Sigmoid colon (tissue), 6 donors: ENCODE measurements at regions not wholly inside any gene's neighbourhood (a gene's known extent, or its start where the extent isn't known, plus 50 kb on each side); places are given as distances from the start of the nearest gene placed in this dataset.

Experiments used
- DNase-seq: peaks from one replicate; pipeline ENCODE4 v3.0.0-alpha.2; 2019
- H3K27ac ChIP-seq, 4 donors: fragments of 200-600 bp; sonication (generic); one replicate each; pipeline ENCODE4 v1.5.1; 2016 to 2019; ENCODE audit warnings: mild to moderate bottlenecking in 1 of 4
- H3K27me3 ChIP-seq, 3 donors: fragments of 200-600 bp; sonication (generic); one replicate each; pipeline ENCODE4 v1.5.1; 2019; ENCODE audit warnings: mild to moderate bottlenecking in 1 of 3
- H3K36me3 ChIP-seq, 4 donors: fragments of 200-600 bp; sonication (generic); one replicate each; pipeline ENCODE4 v1.5.1; 2016 to 2019
- H3K4me1 ChIP-seq, 4 donors: fragments of 200-600 bp; sonication (generic); one replicate each; pipeline ENCODE4 v1.5.1; 2017 to 2019
- H3K4me3 ChIP-seq, 4 donors: fragments of 200-600 bp; sonication (generic); one replicate each; pipeline ENCODE4 v1.5.1; 2017 to 2019; ENCODE audit warnings: mild to moderate bottlenecking in 2 of 4, moderate library complexity in 1 of 4
- H3K9me3 ChIP-seq, 4 donors: fragments of 200-600 bp in 3 of 4; sonication (generic) in 3 of 4; one replicate each; pipeline versions ENCODE4 v1.5.1 to v1.6.1; 2013 to 2019
- CTCF ChIP-seq, 4 experiments: fragments of 450-650 bp in 3 of 4; fragments of 200-600 bp in 1 of 4; IDR thresholded peaks; one replicate each; pipeline ENCODE4 v1.5.1; 2016 to 2019; ENCODE audit warnings: antibody characterized with exemption in 4 of 4, mild to moderate bottlenecking in 3 of 4, moderate library complexity in 2 of 4
- EP300 ChIP-seq, 4 donors: sonication (generic); formaldehyde crosslinking; IDR thresholded peaks; one replicate each; pipeline ENCODE4 v1.6.1; 2017; ENCODE audit warnings: antibody characterized with exemption in 4 of 4
- POLR2A ChIP-seq, 2 donors: fragments of 450-650 bp; IDR thresholded peaks; one replicate each; pipeline ENCODE4 v1.6.1; 2016; ENCODE audit warnings: antibody characterized with exemption in 2 of 2, mild to moderate bottlenecking in 2 of 2, moderate library complexity in 2 of 2
- POLR2AphosphoS5 ChIP-seq, 4 donors: sonication (generic); formaldehyde crosslinking; IDR thresholded peaks; one replicate each; pipeline ENCODE4 v1.6.1; 2017; ENCODE audit warnings: antibody characterized with exemption in 4 of 4
- WGBS, 2 donors: extraction: QIAGEN DNeasy Blood & Tissue Kit; methylation state at CpG; one replicate each; pipeline ENCODE4 v1.1.7; 2013; 5-methylcytosine and 5-hydroxymethylcytosine counted together
- intact Hi-C: fragments of 100-400 bp; cut with DNase I; formaldehyde crosslinking; loops from one replicate; pipeline ENCODE4 v1.15.1; 2023
- donor health status: healthy with polysubstance abuse.
- donor health status: healthy.

GRCh38 chr3:118067439-118067838 lies 967.2 kb downstream of the IGSF11 start:
- H3K4me3 ChIP-seq: no peak overlapping the region
- no peaks in the 10 kb centered on the region for H3K36me3 ChIP-seq
- DNase-seq: no peak
- no peaks in the 10 kb centered on the region for H3K27me3 ChIP-seq
- H3K27ac ChIP-seq: no peak overlapping the region
- intact Hi-C loops: no loop called here
- no peaks in the 10 kb centered on the region for H3K4me1 ChIP-seq
- TF ChIP-seq POLR2AphosphoS5 (IDR thresholded peaks at IDR 0.05): no peak
- TF ChIP-seq POLR2A (IDR thresholded peaks at IDR 0.05): no peak
- TF ChIP-seq EP300 (IDR thresholded peaks at IDR 0.05): no peak
- TF ChIP-seq CTCF (IDR thresholded peaks at IDR 0.05): no peak
- no peaks in the 10 kb centered on the region for H3K9me3 ChIP-seq
- WGBS, 2 donors: 90 to 92% methylated on average over 4 of the region's 4 CpGs

GRCh38 chr3:118075873-118076272 lies 958.8 kb downstream of the IGSF11 start:
- Histone ChIP-seq H3K36me3 (no peaks in the 10 kb centered on the region), H3K9me3 (peaks cover 0 to 5% (median 0%) of the 10 kb centered on the region in 4 donors), H3K4me3 (no peak overlapping the region), H3K27ac (no peak overlapping the region), H3K27me3 (no peaks in the 10 kb centered on the region), H3K4me1 (no peaks in the 10 kb centered on the region)
- WGBS, 2 donors: 61 to 66% methylated on average over 6 of the region's 6 CpGs
- intact Hi-C loops: no loop called here
- TF ChIP-seq POLR2AphosphoS5 (IDR thresholded peaks at IDR 0.05) (no peak), POLR2A (IDR thresholded peaks at IDR 0.05) (no peak), EP300 (IDR thresholded peaks at IDR 0.05) (no peak), CTCF (IDR thresholded peaks at IDR 0.05) (no peak)
- no peak for DNase-seq

GRCh38 chr3:118077332-118077731 lies 957.3 kb downstream of the IGSF11 start:
- no peak for DNase-seq
- H3K4me3 ChIP-seq: no peak overlapping the region
- 85 to 86% methylated on average over 1 of the region's 1 CpG for WGBS, 2 donors
- intact Hi-C loops: no loop called here
- H3K27ac ChIP-seq: no peak overlapping the region
- H3K36me3 ChIP-seq: no peaks in the 10 kb centered on the region
- no peaks in the 10 kb centered on the region for H3K27me3 ChIP-seq
- H3K4me1 ChIP-seq: no peaks in the 10 kb centered on the region
- peaks cover 0 to 5% (median 0%) of the 10 kb centered on the region in 4 donors for H3K9me3 ChIP-seq
- TF ChIP-seq POLR2AphosphoS5 (IDR thresholded peaks at IDR 0.05) (no peak), POLR2A (IDR thresholded peaks at IDR 0.05) (no peak), CTCF (IDR thresholded peaks at IDR 0.05) (no peak), EP300 (IDR thresholded peaks at IDR 0.05) (no peak)

GRCh38 chr3:118080889-118081288 lies 953.8 kb downstream of the IGSF11 start:
- no peaks in the 10 kb centered on the region for H3K27me3 ChIP-seq
- H3K9me3 ChIP-seq: no peaks in the 10 kb centered on the region
- intact Hi-C loops: no loop called here
- TF ChIP-seq CTCF (IDR thresholded peaks at IDR 0.05) (no peak), EP300 (IDR thresholded peaks at IDR 0.05) (no peak), POLR2AphosphoS5 (IDR thresholded peaks at IDR 0.05) (no peak)
- no peak for DNase-seq
- H3K4me3 ChIP-seq: no peak overlapping the region
- no peak overlapping the region for H3K27ac ChIP-seq
- WGBS, 2 donors: 48 to 58% methylated on average over 1 of the region's 1 CpG
- H3K4me1 ChIP-seq: no peaks in the 10 kb centered on the region
- no peaks in the 10 kb centered on the region for H3K36me3 ChIP-seq

GRCh38 chr3:118088696-118089095 lies 946.0 kb downstream of the IGSF11 start:
- intact Hi-C loops: no loop called here
- no peak for DNase-seq
- WGBS, 2 donors: 43 to 48% methylated on average over 3 of the region's 3 CpGs

More at GRCh38 chr3:118088696-118089095, 946.0 kb downstream of the IGSF11 start:
- Histone ChIP-seq H3K4me1 (no peaks in the 10 kb centered on the region), H3K36me3 (no peaks in the 10 kb centered on the region), H3K4me3 (no peak overlapping the region), H3K27me3 (no peaks in the 10 kb centered on the region), H3K9me3 (peaks cover 0 to 3% (median 0%) of the 10 kb centered on the region in 4 donors), H3K27ac (no peak overlapping the region)
- TF ChIP-seq POLR2A (IDR thresholded peaks at IDR 0.05) (no peak), POLR2AphosphoS5 (IDR thresholded peaks at IDR 0.05) (no peak), EP300 (IDR thresholded peaks at IDR 0.05) (no peak), CTCF (IDR thresholded peaks at IDR 0.05) (no peak)
